Breast epithelium (tissue), 4 donors: ENCODE measurements at regions not wholly inside any gene's neighbourhood (a gene's known extent, or its start where the extent isn't known, plus 50 kb on each side); places are given as distances from the start of the nearest gene placed in this dataset.
A peak's percentile ranks its signal among the peaks of the same experiment; 100 is the strongest.

Experiments used
- DNase-seq, 2 donors: peaks; one replicate each; pipeline ENCODE4 v3.0.0-alpha.2; 2019; ENCODE audit warnings: low spot score in 2 of 2
- H3K27ac ChIP-seq, 2 donors: fragments of 200-600 bp; sonication (generic) in 1 of 2; one replicate each; pipeline ENCODE4 v1.5.1; 2016 to 2019; ENCODE audit warnings: mild to moderate bottlenecking in 1 of 2
- H3K27me3 ChIP-seq, 2 donors: fragments of 200-600 bp; sonication (generic) in 1 of 2; one replicate each; pipeline versions ENCODE4 v1.5.1 to v1.6.0; 2017 to 2019; ENCODE audit warnings: control low read depth in 1 of 2, mild to moderate bottlenecking in 1 of 2
- H3K36me3 ChIP-seq: fragments of 200-600 bp; one replicate; pipeline ENCODE4 v1.5.1; 2019
- H3K4me1 ChIP-seq, 2 donors: fragments of 200-600 bp; sonication (generic); one replicate each; pipeline ENCODE4 v1.5.1; 2016 to 2019; ENCODE audit warnings: control low read depth in 1 of 2
- H3K4me3 ChIP-seq, 3 donors: fragments of 200-600 bp; sonication (generic); 1 replicate in 2 of 3; 2 replicates in 1 of 3; pipeline ENCODE4 v1.5.1; 2016 to 2019; ENCODE audit warnings: mild to moderate bottlenecking in 3 of 3, moderate library complexity in 2 of 3
- H3K9me3 ChIP-seq, 2 donors: fragments of 200-600 bp; sonication (generic) in 1 of 2; one replicate each; pipeline ENCODE4 v1.5.1; 2016 to 2019; ENCODE audit warnings: control low read depth in 1 of 2
- POLR2A ChIP-seq: fragments of 450-650 bp; IDR thresholded peaks from one replicate; pipeline ENCODE4 v1.6.1; 2016; ENCODE audit warnings: antibody characterized with exemption, mild to moderate bottlenecking, moderate library complexity
- POLR2AphosphoS5 ChIP-seq, 3 donors: sonication (generic); formaldehyde crosslinking; IDR thresholded peaks; one replicate each; pipeline ENCODE4 v1.6.1; 2017; ENCODE audit warnings: antibody characterized with exemption in 3 of 3
- intact Hi-C: fragments of 100-400 bp; cut with DNase I; formaldehyde crosslinking; loops from one replicate; pipeline ENCODE4 v1.15.1; 2023; ENCODE audit warnings: low total_unique reads
- TF ChIP-seq, protein P1 (sequence below), 3 donors: fragments of 450-650 bp; IDR thresholded peaks; one replicate each; pipeline ENCODE4 v1.5.1; 2016 to 2017; ENCODE audit warnings: antibody characterized with exemption in 3 of 3, mild to moderate bottlenecking in 3 of 3, moderate library complexity in 3 of 3

DNA sequence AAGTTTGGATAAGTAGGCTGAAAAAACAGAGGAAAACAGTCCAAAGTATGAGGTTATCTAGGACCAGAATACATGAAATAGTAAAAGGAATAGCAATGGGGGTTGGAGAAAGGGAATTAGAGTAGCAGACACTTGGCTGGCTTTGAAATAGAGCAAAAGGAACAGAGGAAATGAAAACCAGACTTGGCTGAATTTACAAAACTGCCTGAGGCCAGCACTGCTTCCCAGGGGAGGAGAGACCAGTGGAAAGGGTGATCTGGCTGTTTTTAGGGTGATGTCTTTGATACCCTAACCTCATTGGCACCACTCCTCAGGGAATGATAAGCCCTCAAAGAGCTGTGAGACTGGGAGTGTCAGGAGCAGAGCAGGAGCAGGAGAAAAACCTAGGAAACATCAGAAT is 413.4 kb upstream of the SLC30A5 start:
- H3K4me3 ChIP-seq: no peak overlapping the region
- no peaks in the 10 kb centered on the region for H3K4me1 ChIP-seq
- no peaks in the 10 kb centered on the region for H3K36me3 ChIP-seq
- TF ChIP-seq, protein P1, sequence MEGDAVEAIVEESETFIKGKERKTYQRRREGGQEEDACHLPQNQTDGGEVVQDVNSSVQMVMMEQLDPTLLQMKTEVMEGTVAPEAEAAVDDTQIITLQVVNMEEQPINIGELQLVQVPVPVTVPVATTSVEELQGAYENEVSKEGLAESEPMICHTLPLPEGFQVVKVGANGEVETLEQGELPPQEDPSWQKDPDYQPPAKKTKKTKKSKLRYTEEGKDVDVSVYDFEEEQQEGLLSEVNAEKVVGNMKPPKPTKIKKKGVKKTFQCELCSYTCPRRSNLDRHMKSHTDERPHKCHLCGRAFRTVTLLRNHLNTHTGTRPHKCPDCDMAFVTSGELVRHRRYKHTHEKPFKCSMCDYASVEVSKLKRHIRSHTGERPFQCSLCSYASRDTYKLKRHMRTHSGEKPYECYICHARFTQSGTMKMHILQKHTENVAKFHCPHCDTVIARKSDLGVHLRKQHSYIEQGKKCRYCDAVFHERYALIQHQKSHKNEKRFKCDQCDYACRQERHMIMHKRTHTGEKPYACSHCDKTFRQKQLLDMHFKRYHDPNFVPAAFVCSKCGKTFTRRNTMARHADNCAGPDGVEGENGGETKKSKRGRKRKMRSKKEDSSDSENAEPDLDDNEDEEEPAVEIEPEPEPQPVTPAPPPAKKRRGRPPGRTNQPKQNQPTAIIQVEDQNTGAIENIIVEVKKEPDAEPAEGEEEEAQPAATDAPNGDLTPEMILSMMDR (IDR thresholded peaks at IDR 0.05): no peak
- TF ChIP-seq POLR2AphosphoS5 (IDR thresholded peaks at IDR 0.05) (no peak), POLR2A (no peak)
- intact Hi-C loops: no loop called here
- H3K9me3 ChIP-seq: no peaks in the 10 kb centered on the region
- H3K27ac ChIP-seq: peak overlapping the region in 1 of 2 donors; percentile 32
- no peaks in the 10 kb centered on the region for H3K27me3 ChIP-seq
- no peak for DNase-seq

DNA sequence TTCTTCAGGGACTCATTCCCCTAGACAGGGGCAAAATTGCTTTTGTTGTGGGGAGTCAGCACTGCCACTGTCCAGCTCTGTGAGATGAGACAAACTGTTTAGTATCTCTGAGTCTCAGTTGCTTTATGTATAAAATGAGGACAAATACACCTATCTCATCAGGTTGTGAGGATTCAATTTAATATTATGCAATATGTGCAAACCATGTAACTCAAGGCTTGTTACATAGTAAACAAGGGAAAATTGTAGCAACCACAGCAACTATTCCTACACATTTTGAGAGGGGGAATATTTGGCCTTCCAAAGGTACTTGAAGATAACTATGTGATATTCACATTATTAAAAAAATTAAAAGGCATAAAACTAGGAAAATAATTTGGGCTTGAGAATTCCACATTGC is 411.9 kb upstream of the SLC30A5 start:
- no peaks in the 10 kb centered on the region for H3K27me3 ChIP-seq
- no peak overlapping the region for H3K4me3 ChIP-seq
- no peak for DNase-seq
- TF ChIP-seq, protein P1 (IDR thresholded peaks at IDR 0.05): no peak
- no peak for TF ChIP-seq POLR2AphosphoS5 (IDR thresholded peaks at IDR 0.05)
- no peak for TF ChIP-seq POLR2A
- intact Hi-C loops: no loop called here
- H3K9me3 ChIP-seq: no peaks in the 10 kb centered on the region
- H3K4me1 ChIP-seq: no peaks in the 10 kb centered on the region
- peak overlapping the region; percentile 19 to 72 for H3K27ac ChIP-seq
- no peaks in the 10 kb centered on the region for H3K36me3 ChIP-seq

DNA sequence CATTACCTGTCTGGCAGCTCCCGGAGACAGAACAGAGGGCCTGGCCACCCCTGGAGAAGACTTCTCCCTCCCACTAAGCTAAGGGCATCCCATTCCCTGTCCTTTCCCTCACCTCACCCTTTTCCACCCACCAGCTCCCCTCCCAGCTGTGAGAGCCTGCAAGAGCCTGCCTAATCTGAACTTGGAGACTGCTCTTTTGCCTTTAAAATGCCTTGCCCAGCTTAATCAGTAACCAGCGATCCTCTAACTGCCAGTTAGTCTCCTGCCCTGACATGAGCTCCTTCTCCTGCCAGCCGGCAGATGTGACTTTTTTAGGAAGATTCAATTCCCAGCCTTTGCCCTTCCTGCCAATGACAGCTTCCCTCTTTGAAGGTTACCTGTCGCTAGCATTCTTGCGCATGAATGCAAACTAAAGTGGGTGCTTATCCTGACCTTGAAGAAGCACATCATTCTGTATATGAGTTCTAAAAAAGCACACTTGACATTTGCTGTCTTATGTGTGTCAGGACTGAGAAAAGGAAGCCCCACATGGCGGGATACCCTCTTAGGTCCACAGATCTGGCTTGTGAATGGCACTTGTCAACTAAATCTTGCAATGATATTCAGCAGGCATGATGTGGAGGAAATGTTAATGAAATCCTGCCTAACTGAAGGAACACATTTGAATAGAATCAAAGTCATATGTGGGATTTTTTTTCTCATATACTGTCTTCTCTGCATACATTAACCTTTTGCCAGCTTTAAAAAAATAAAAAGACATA is 411.2 kb upstream of the SLC30A5 start:
- Histone ChIP-seq H3K36me3 (no peaks in the 10 kb centered on the region), H3K27ac (peak overlapping the region; percentile 19 to 72), H3K4me1 (no peaks in the 10 kb centered on the region), H3K27me3 (no peaks in the 10 kb centered on the region), H3K4me3 (no peak overlapping the region), H3K9me3 (no peaks in the 10 kb centered on the region)
- no peak for DNase-seq
- TF ChIP-seq, protein P1 (IDR thresholded peaks at IDR 0.05): no peak
- TF ChIP-seq POLR2A: no peak
- no peak for TF ChIP-seq POLR2AphosphoS5 (IDR thresholded peaks at IDR 0.05)
- intact Hi-C loops: no loop called here

DNA sequence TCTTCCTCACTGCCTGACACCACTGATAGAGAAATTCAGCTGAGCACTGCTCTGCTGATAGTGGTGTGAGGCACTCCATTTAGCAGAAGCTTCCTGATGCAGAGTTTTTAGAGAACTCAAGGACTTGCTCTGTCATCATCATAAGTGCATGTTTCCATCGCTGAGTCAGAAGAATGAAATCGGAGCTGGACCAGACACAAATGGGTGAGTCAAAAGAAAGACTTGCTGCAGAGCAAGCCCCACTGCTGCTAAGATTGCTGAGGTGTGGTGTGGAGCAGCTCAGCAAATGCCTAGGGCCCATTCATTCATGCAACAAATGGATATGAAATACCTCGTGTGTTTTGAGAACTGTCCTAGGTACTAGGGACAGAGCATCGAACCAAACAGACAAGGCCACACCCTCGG is 410.2 kb upstream of the SLC30A5 start:
- no peak for DNase-seq
- Histone ChIP-seq H3K27ac (no peak overlapping the region), H3K4me1 (no peaks in the 10 kb centered on the region), H3K36me3 (no peaks in the 10 kb centered on the region), H3K27me3 (no peaks in the 10 kb centered on the region), H3K4me3 (no peak overlapping the region), H3K9me3 (no peaks in the 10 kb centered on the region)
- TF ChIP-seq, protein P1 (IDR thresholded peaks at IDR 0.05): no peak
- TF ChIP-seq POLR2AphosphoS5 (IDR thresholded peaks at IDR 0.05): peak in 1 of 3 donors; percentile 49
- no peak for TF ChIP-seq POLR2A
- intact Hi-C loops: no loop called here

DNA sequence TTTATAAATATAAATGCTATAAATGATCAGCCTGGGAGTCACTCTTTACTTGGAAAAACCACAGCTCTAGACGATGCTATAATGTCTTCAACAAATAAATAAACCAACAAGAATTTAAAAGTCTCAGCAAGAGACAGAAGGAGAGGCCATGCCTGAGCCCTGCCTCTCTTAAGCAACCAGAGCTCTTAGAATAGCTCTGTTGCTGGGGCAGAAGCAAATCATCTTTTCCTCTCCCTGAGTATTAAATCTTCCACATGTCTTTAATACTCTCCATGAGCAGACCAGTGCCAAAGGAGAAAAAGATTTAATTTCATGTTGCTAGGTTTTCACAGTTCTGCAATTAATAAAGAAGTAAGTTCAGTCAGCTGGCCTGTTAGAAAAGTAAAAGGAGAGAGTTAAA is 408.0 kb upstream of the SLC30A5 start:
- no peak for TF ChIP-seq POLR2A
- TF ChIP-seq POLR2AphosphoS5 (IDR thresholded peaks at IDR 0.05): no peak
- TF ChIP-seq, protein P1 (IDR thresholded peaks at IDR 0.05): no peak
- no peaks in the 10 kb centered on the region for H3K9me3 ChIP-seq
- no peaks in the 10 kb centered on the region for H3K27me3 ChIP-seq
- H3K4me1 ChIP-seq: no peaks in the 10 kb centered on the region
- H3K27ac ChIP-seq: no peak overlapping the region
- no peak overlapping the region for H3K4me3 ChIP-seq
- no peaks in the 10 kb centered on the region for H3K36me3 ChIP-seq
- DNase-seq: no peak
- intact Hi-C loops: no loop called here
